ENCODE measurements at regions not wholly inside any gene's neighbourhood (a gene's known extent, or its start where the extent isn't known, plus 50 kb on each side); places are given as distances from the start of the nearest gene placed in this dataset.

DNA sequence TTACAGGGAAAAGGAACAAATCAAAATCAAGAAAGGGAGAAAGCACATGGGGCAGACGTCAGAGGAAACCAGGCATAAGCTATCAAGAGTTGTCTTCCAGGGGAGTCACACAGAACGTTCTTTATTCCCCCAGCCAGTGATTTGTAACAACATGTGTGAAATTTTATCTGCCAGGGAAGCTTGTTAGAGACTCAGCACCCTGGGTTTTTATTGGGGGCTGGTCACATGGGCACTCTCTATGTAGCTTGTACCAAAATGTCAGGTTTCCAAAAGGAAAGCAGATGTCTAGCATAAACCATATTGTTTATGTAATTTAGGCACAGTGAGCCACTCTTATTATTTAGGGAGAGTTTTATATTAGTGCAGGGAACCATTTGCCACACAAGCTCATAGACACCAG, 440.4 kb upstream of the DCN start:
- no peak for DNase-seq (ENCODE audit: low read depth)

DNA sequence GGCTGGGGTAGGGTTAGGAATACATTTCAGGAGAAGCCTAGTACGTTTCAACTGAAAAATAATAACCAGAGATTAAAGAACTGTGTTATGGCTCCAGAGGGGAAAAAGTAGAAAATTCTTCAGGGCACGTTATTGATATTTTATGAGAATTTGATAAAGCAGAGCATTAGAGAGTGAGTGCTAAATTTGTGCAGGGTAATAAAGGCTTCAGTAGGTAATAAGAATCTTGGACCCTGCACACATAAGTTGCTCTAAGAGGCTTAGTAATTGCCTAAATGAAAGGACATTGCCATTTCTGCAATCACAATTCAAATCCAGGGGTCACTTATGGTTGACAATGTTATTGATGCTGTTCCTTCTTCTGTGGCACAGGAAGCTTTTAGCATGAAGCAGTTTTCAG, 439.4 kb upstream of the DCN start:
- DNase-seq (ENCODE audit: low read depth) = no peak

DNA sequence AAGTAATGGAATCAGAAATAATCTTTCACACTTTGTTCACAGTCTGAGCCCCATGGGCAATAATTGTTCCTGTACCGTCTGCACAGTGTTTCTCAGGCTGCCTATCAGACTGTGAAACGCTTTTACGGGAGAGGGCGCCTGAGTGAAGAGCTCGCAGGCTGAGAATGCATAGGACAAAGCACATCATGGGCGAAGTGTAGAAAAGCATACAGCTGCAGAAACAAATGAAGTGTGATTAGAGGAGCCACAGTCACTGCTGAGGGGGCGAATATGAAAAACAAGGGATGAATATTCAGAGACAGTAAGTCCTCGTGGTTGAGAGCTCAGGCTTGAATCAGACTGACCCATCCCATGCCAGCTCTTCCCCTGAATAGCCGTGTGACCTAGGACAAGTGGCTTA, 438.4 kb upstream of the DCN start:
- DNase-seq (ENCODE audit: low read depth) = peak; percentile 9

GRCh38 chr12:91620422-91620821, 437.8 kb upstream of the DCN start:
- DNase-seq (ENCODE audit: low read depth) = no peak

GRCh38 chr12:91618281-91618680, 435.7 kb upstream of the DCN start:
- no peak for DNase-seq (ENCODE audit: low read depth)

GRCh38 chr12:91617818-91618217, 435.2 kb upstream of the DCN start:
- DNase-seq (ENCODE audit: low read depth) = no peak

GRCh38 chr12:91616416-91616815, 433.8 kb upstream of the DCN start:
- DNase-seq (ENCODE audit: low read depth) = no peak

DNA sequence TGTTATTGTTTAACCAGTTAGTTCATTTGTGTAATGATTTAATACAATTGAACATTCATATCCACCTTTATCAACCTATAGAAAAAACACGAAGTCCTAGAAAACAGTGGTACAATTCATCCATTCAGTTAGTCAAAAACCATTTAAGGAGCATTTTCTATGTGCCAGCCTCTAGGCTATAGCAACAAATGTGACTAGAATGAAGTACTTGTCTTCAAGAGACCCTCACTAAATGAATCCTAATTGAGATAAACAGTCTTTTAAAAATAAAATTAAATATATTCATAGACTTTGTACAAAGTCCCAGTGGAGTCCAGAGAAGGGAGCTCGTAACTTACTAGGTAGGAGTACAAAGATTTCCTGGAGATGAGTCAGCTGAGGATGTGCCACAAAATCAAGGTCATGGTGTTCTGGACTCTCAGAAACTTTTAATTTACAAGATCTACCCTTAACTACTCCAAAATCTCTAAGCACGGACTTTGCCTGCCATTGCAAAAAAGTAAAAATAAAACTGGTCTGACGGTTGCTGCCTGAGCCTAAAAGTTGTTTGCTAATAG, 430.7 kb upstream of the DCN start:
- DNase-seq (ENCODE audit: low read depth) = no peak

GRCh38 chr12:91610561-91610960, 427.9 kb upstream of the DCN start:
- no peak for DNase-seq (ENCODE audit: low read depth)

DNA sequence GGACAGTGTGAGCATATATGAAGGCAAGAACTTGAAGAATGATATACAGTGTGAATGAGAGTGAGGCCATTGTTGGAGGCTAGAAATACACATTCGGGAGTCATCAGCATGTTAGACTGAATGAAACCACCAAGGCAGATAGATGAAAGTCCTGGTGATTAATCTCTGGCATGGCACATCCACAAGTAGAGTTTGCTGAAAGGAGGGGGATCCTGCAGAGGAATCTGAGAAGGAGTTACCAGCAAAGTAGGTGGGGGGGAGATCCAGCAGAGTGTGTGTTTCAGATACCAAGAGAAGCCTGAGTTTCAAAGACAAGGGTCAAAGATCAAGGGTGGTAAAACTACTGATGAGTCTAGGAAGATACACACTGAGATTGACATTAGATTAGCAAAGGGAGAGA, 426.7 kb upstream of the DCN start:
- no peak for DNase-seq (ENCODE audit: low read depth)

DNA sequence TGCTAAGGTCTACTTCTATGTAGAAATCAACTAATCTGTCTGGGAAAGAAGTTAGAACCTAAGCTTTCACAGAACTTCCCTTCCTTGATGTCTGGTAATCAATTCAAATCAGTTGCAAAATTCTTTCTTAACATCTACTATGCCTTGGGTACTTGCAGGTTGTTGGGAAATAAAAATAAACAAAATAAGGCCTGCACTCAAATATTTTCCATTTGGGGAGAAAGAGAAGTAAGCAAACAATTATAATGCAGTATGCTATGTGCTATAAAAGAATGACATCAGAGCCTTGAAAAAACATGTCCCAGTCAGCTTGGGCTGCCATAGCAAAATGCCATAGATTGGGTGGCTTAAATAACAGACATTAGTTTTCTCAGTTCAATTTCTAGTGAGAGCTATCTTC, 425.9 kb upstream of the DCN start:
- no peak for DNase-seq (ENCODE audit: low read depth)

- no peak for DNase-seq (ENCODE audit: low read depth)
Measured at GRCh38 chr12:91606662-91607377, 424.2 kb upstream of the DCN start.

DNA sequence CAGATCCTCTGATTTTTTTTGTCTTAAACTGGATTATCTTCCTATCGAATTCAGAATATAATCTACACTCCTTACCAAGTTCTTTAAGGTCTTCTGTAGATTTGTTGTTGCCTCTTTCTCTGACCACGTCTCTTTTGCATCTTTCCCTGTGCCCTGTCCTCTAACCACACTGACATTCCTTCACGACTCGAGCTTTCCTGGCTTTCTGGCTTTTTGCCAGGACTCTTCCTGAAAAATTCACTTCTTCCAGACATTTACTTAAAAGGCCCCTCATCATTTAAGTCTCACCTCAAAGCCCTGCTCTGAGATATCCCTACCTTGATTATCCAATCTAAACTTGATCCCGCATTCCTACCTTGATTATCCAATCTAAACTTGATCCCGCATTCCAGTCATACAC, 422.3 kb upstream of the DCN start:
- DNase-seq (ENCODE audit: low read depth) = peak; percentile 11

GRCh38 chr12:91603060-91603459, 420.4 kb upstream of the DCN start:
- no peak for DNase-seq (ENCODE audit: low read depth)

DNA sequence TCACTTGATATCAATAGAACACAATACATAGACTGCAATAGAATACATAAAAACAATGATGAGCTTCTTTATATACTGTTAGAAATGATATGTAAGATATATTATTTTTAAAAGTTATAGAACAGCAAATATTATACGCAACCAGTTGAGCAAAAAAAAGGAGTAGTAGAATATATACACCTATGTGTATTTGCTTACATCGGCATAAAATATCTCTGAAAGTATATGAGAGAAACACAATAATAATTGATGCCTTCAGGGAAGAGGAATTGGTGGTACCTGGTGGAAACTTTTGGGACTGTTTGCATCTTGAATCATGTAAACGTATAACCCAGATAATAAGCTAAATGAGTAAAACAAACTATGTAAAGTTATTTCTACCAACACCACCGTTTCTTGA, 418.4 kb upstream of the DCN start:
- no peak for DNase-seq (ENCODE audit: low read depth)

GRCh38 chr12:91594715-91595114, 412.1 kb upstream of the DCN start:
- DNase-seq (ENCODE audit: low read depth) = no peak

GRCh38 chr12:91591639-91591987, 409.0 kb upstream of the DCN start:
- DNase-seq (ENCODE audit: low read depth) = no peak

GRCh38 chr12:91590966-91591638, 408.5 kb upstream of the DCN start:
- no peak for DNase-seq (ENCODE audit: low read depth)

DNA sequence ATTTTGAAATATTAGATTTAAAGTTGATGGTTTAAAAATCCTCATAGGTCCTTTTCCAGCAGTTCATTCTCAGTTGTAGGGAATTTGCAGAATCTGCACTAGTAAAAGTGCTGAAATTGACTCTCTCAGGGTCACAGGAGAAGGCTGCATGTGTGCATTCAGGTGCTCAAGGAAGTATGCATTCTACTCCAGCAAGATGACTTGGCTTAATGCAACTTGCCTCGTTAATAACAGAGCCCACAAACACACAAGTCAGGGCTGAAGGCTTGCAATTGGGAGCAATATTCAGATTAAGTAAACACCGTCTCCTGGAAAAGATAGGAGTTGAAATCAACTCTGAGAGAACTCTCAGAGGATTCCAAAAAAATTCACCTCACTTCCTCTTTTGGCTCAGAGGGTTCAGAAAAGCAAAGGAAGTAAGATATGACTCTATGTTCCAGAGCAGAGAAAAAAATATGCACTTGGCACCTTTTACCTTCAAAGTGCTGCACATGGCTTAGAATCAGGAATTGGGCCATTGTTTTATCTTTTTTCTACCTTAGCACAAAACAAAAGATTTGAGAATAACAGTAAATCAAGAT, 406.3 kb upstream of the DCN start:
- no peak for DNase-seq (ENCODE audit: low read depth)

- no peak for DNase-seq (ENCODE audit: low read depth)
Measured at GRCh38 chr12:91586015-91586414, 403.4 kb upstream of the DCN start.

DNA sequence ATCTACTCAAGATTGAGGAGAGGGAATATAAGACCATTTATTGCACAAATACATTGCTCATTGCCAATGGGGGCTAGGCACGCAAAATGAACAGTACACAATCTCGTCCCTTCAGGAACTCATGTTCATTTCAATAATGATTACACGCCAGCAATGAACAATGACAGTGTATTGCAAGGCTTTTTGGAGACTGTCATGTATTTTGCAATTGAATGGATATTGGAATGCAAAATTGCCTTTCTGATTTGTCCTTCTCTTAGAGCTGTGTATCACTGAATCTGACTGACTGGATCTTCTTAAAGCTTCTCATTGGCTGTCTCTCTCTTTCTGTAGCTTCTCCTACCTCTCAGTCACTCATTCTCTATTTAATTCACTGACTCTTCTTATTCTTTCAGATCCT, 400.2 kb upstream of the DCN start:
- DNase-seq (ENCODE audit: low read depth) = no peak

DNA sequence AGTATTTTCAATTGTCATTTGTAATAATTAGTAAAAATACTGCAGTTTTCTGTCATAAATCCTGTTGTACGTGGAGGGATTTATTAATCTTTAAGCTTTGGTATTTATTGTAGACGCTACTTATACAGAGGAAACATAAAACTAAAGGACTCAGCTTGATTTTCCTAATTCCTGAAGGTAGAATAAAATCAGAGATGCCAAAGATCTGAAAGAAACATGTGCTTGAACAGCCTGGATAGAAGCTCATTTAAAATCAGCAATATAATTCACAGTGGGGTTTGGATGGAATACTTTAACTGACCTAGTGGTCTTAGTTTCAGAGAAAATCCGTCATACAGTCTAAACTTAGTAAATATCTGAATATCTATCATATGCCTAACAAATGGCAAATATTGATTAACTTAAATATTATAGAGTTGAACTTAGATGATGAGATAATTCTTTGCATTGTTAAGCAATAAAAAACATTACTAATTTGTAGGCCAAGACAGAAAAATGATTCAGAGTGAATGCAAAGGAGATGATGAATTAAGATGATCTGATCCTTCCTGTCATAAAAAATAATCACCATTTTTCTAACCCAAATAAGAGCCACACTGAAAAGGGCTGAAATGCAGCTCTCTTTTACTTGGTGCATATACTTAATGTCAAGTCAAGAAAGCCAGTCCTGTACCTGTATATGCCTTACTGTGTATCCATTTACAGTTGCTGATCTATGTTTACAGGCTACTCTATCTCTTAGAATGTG, 397.1 kb upstream of the DCN start:
- no peak for DNase-seq (ENCODE audit: low read depth)

Measured in EH (cell line).